Stimulated activated CD8-positive, alpha-beta memory T cell treated with anti-CD3 and anti-CD28 coated beads, Interleukin-2, amount 100 ng/mL, for 48 hours (primary cell): ENCODE measurements at regions not wholly inside any gene's neighbourhood (a gene's known extent, or its start where the extent isn't known, plus 50 kb on each side); places are given as distances from the start of the nearest gene placed in this dataset.
"Not testable (repeated sequence)": the region's sequence is repeated elsewhere in the genome, so short reads cannot be mapped to it uniquely, and the experiment has no call there.

Experiments used
- DNase-seq, 2 donors: peaks; one replicate each; pipeline ENCODE4 v3.0.0-alpha.2; 2020; ENCODE audit warnings: low read depth in 2 of 2

- no peak for DNase-seq
These were observed 74.5 kb upstream of the MEGF10 start for GRCh38 chr5:127216143-127216542.

GRCh38 chr5:127216898-127217675 lies 73.5 kb upstream of the MEGF10 start:
- DNase-seq, result no peak

- DNase-seq, result not testable (repeated sequence)
These were observed 68.7 kb upstream of the MEGF10 start for GRCh38 chr5:127221936-127222335.

GRCh38 chr5:127222571-127223156 lies 67.9 kb upstream of the MEGF10 start:
- not testable (repeated sequence) for DNase-seq

GRCh38 chr5:127223256-127223974 lies 67.2 kb upstream of the MEGF10 start:
- DNase-seq, result no peak

GRCh38 chr5:127227881-127228280 lies 62.7 kb upstream of the MEGF10 start:
- DNase-seq, result no peak

- no peak for DNase-seq
These were observed 61.9 kb upstream of the MEGF10 start for GRCh38 chr5:127228540-127229184.

- peak; percentile 19 to 25 for DNase-seq
These were observed 61.3 kb upstream of the MEGF10 start for GRCh38 chr5:127229185-127229889.

- no peak for DNase-seq
These were observed 59.5 kb upstream of the MEGF10 start for GRCh38 chr5:127231118-127231517.

- DNase-seq, result no peak
These were observed 57.0 kb upstream of the MEGF10 start for GRCh38 chr5:127233590-127233989.

- no peak for DNase-seq
These were observed 55.5 kb upstream of the MEGF10 start for GRCh38 chr5:127235136-127235535.

- no peak for DNase-seq
These were observed 54.3 kb upstream of the MEGF10 start for GRCh38 chr5:127236254-127236653.
